Tibial nerve (tissue), 3 donors: ENCODE measurements at regions not wholly inside any gene's neighbourhood (a gene's known extent, or its start where the extent isn't known, plus 50 kb on each side); places are given as distances from the start of the nearest gene placed in this dataset.

Experiments
- EP300 ChIP-seq, 2 donors: sonication (generic); formaldehyde crosslinking; IDR thresholded peaks; one replicate each; pipeline ENCODE4 v1.6.1; 2017; ENCODE audit warnings: antibody characterized with exemption in 2 of 2, mild to moderate bottlenecking in 1 of 2
- POLR2A ChIP-seq, 2 donors: fragments of 450-650 bp; IDR thresholded peaks; one replicate each; pipeline ENCODE4 v1.6.1; 2017; ENCODE audit warnings: antibody characterized with exemption in 2 of 2, mild to moderate bottlenecking in 2 of 2, moderate library complexity in 2 of 2

- TF ChIP-seq EP300 (IDR thresholded peaks at IDR 0.05) (no peak), POLR2A (IDR thresholded peaks at IDR 0.05) (no peak)
These were observed 70.1 kb downstream of the FAM181B start for GRCh38 chr11:82663535-82663934.
